Breast epithelium (tissue), 4 donors: ENCODE measurements at regions not wholly inside any gene's neighbourhood (a gene's known extent, or its start where the extent isn't known, plus 50 kb on each side); places are given as distances from the start of the nearest gene placed in this dataset.

ENCODE experiments used
- DNase-seq, 2 donors: peaks; one replicate each; pipeline ENCODE4 v3.0.0-alpha.2; 2019; ENCODE audit warnings: low spot score in 2 of 2
- H3K27ac ChIP-seq, 2 donors: fragments of 200-600 bp; sonication (generic) in 1 of 2; one replicate each; pipeline ENCODE4 v1.5.1; 2016 to 2019; ENCODE audit warnings: mild to moderate bottlenecking in 1 of 2
- H3K27me3 ChIP-seq, 2 donors: fragments of 200-600 bp; sonication (generic) in 1 of 2; one replicate each; pipeline versions ENCODE4 v1.5.1 to v1.6.0; 2017 to 2019; ENCODE audit warnings: control low read depth in 1 of 2, mild to moderate bottlenecking in 1 of 2
- H3K36me3 ChIP-seq: fragments of 200-600 bp; one replicate; pipeline ENCODE4 v1.5.1; 2019
- H3K4me1 ChIP-seq, 2 donors: fragments of 200-600 bp; sonication (generic); one replicate each; pipeline ENCODE4 v1.5.1; 2016 to 2019; ENCODE audit warnings: control low read depth in 1 of 2
- H3K4me3 ChIP-seq, 3 donors: fragments of 200-600 bp; sonication (generic); 1 replicate in 2 of 3; 2 replicates in 1 of 3; pipeline ENCODE4 v1.5.1; 2016 to 2019; ENCODE audit warnings: mild to moderate bottlenecking in 3 of 3, moderate library complexity in 2 of 3
- H3K9me3 ChIP-seq, 2 donors: fragments of 200-600 bp; sonication (generic) in 1 of 2; one replicate each; pipeline ENCODE4 v1.5.1; 2016 to 2019; ENCODE audit warnings: control low read depth in 1 of 2
- CTCF ChIP-seq, 3 donors: fragments of 450-650 bp; IDR thresholded peaks; one replicate each; pipeline ENCODE4 v1.5.1; 2016 to 2017; ENCODE audit warnings: antibody characterized with exemption in 3 of 3, mild to moderate bottlenecking in 3 of 3, moderate library complexity in 3 of 3
- POLR2A ChIP-seq: fragments of 450-650 bp; IDR thresholded peaks from one replicate; pipeline ENCODE4 v1.6.1; 2016; ENCODE audit warnings: antibody characterized with exemption, mild to moderate bottlenecking, moderate library complexity
- POLR2AphosphoS5 ChIP-seq, 3 donors: sonication (generic); formaldehyde crosslinking; IDR thresholded peaks; one replicate each; pipeline ENCODE4 v1.6.1; 2017; ENCODE audit warnings: antibody characterized with exemption in 3 of 3
- intact Hi-C: fragments of 100-400 bp; cut with DNase I; formaldehyde crosslinking; loops from one replicate; pipeline ENCODE4 v1.15.1; 2023; ENCODE audit warnings: low total_unique reads

- DNase-seq, result no peak
- TF ChIP-seq CTCF (IDR thresholded peaks at IDR 0.05) (no peak), POLR2AphosphoS5 (IDR thresholded peaks at IDR 0.05) (no peak), POLR2A (no peak)
- H3K27me3 ChIP-seq, result no peaks in the 10 kb centered on the region
- H3K9me3 ChIP-seq, result peaks cover 0 to 8% of the 10 kb centered on the region in 2 donors
- no peaks in the 10 kb centered on the region for H3K36me3 ChIP-seq
- intact Hi-C loops, result no loop called here
- H3K27ac ChIP-seq, result no peak overlapping the region
- no peaks in the 10 kb centered on the region for H3K4me1 ChIP-seq
- H3K4me3 ChIP-seq, result no peak overlapping the region
Measured at GRCh38 chr18:29873211-29873610, 1169.3 kb downstream of the DSC3 start.

GRCh38 chr18:29871246-29871645 is 1171.3 kb downstream of the DSC3 start:
- Histone ChIP-seq H3K27ac (no peak overlapping the region), H3K27me3 (no peaks in the 10 kb centered on the region), H3K9me3 (no peaks in the 10 kb centered on the region), H3K36me3 (no peaks in the 10 kb centered on the region), H3K4me1 (no peaks in the 10 kb centered on the region), H3K4me3 (no peak overlapping the region)
- intact Hi-C loops, result no loop called here
- no peak for TF ChIP-seq CTCF (IDR thresholded peaks at IDR 0.05)
- no peak for DNase-seq

- H3K36me3 ChIP-seq, result no peaks in the 10 kb centered on the region
- TF ChIP-seq CTCF (IDR thresholded peaks at IDR 0.05) (no peak), POLR2AphosphoS5 (IDR thresholded peaks at IDR 0.05) (no peak), POLR2A (no peak)
- intact Hi-C loops, result no loop called here
- no peaks in the 10 kb centered on the region for H3K4me1 ChIP-seq
- H3K9me3 ChIP-seq, result no peaks in the 10 kb centered on the region
- no peak for DNase-seq
- no peak overlapping the region for H3K4me3 ChIP-seq
- no peak overlapping the region for H3K27ac ChIP-seq
- no peaks in the 10 kb centered on the region for H3K27me3 ChIP-seq
Measured at GRCh38 chr18:29862824-29863223, 1179.7 kb downstream of the DSC3 start.

GRCh38 chr18:29855637-29856036 is 1186.9 kb downstream of the DSC3 start:
- Histone ChIP-seq H3K36me3 (no peaks in the 10 kb centered on the region), H3K4me3 (no peak overlapping the region), H3K27ac (no peak overlapping the region), H3K4me1 (no peaks in the 10 kb centered on the region), H3K27me3 (no peaks in the 10 kb centered on the region), H3K9me3 (no peaks in the 10 kb centered on the region)
- TF ChIP-seq POLR2AphosphoS5 (IDR thresholded peaks at IDR 0.05) (no peak), POLR2A (no peak), CTCF (IDR thresholded peaks at IDR 0.05) (no peak)
- intact Hi-C loops, result loop anchor here (10.0 kb wide), 1 partner anchor 989 kb away; no protein-coding TSS in a partner anchor
- DNase-seq, result no peak

GRCh38 chr18:29853126-29853525 is 1189.4 kb downstream of the DSC3 start:
- no peak for TF ChIP-seq CTCF (IDR thresholded peaks at IDR 0.05)
- TF ChIP-seq POLR2A, result no peak
- no peak for TF ChIP-seq POLR2AphosphoS5 (IDR thresholded peaks at IDR 0.05)
- H3K27ac ChIP-seq, result no peak overlapping the region
- DNase-seq, result no peak
- no peaks in the 10 kb centered on the region for H3K9me3 ChIP-seq
- H3K4me3 ChIP-seq, result no peak overlapping the region
- intact Hi-C loops, result loop anchor here (10.0 kb wide), 1 partner anchor 992 kb away; no protein-coding TSS in a partner anchor
- no peaks in the 10 kb centered on the region for H3K27me3 ChIP-seq
- H3K4me1 ChIP-seq, result no peaks in the 10 kb centered on the region
- H3K36me3 ChIP-seq, result no peaks in the 10 kb centered on the region
